OCI-LY7 (cell line): ENCODE measurements at regions not wholly inside any gene's neighbourhood (a gene's known extent, or its start where the extent isn't known, plus 50 kb on each side); places are given as distances from the start of the nearest gene placed in this dataset.

Source experiments
- BruUV-seq: library from RNA; stranded (reverse); fragments of 400-500 nt; replicated peaks from 2 replicates; lab custom pipeline; 2021; lab: Mats Ljungman, UMichigan
- CTCF ChIA-PET: fragments of 300-600 bp; sonication (Branson Sonifier 250); formaldehyde crosslinking; loops from one replicate; lab custom pipeline; 2022; ENCODE audit warnings: antibody characterized with exemption; ENCODE audit not compliant: unreplicated experiment; lab: Charles Lee
- POLR2A ChIA-PET: fragments of 300-600 bp; sonication (Branson Sonifier 250); formaldehyde crosslinking; loops from one replicate; lab custom pipeline; 2022; ENCODE audit warnings: antibody characterized with exemption; lab: Charles Lee
- DNase-seq: peaks from one replicate; pipeline ENCODE4 v3.0.0-alpha.2; 2015; ENCODE audit warnings: low spot score
- H2AFZ ChIP-seq: fragments of 200-600 bp; sonication (generic), shearing (Covaris generic); 2 replicates; pipeline ENCODE4 v1.6.1; 2014; ENCODE audit warnings: mild to moderate bottlenecking, antibody characterized with exemption, low read length, moderate library complexity
- H3K27ac ChIP-seq: fragments of 200-600 bp; sonication (generic); 2 replicates; pipeline ENCODE4 v1.5.1; 2014; ENCODE audit warnings: mixed run types, low read depth, mild to moderate bottlenecking, moderate library complexity, low read length, inconsistent platforms; ENCODE audit not compliant: poor library complexity, severe bottlenecking
- H3K36me3 ChIP-seq: fragments of 200-600 bp; sonication (generic); 2 replicates; pipeline ENCODE4 v1.6.1; 2014; ENCODE audit warnings: mild to moderate bottlenecking, antibody characterized with exemption, low read length, moderate library complexity, mixed read lengths; ENCODE audit not compliant: insufficient read depth
- H3K4me1 ChIP-seq: fragments of 200-600 bp; sonication (generic); 2 replicates; pipeline ENCODE4 v1.5.1; 2014; ENCODE audit warnings: mild to moderate bottlenecking, low read length; ENCODE audit not compliant: insufficient read depth, poor library complexity, severe bottlenecking
- H3K4me2 ChIP-seq: fragments of 200-600 bp; sonication (generic); 2 replicates; pipeline ENCODE4 v1.6.1; 2014; ENCODE audit warnings: mild to moderate bottlenecking, low read length
- H3K4me3 ChIP-seq: fragments of 200-600 bp; sonication (generic); 2 replicates; pipeline ENCODE4 v1.5.1; 2014; ENCODE audit warnings: mild to moderate bottlenecking, low read depth, low read length; ENCODE audit not compliant: poor library complexity, severe bottlenecking
- H3K79me2 ChIP-seq: fragments of 200-600 bp; sonication (generic); 2 replicates; pipeline ENCODE4 v1.6.1; 2016; ENCODE audit warnings: low read depth, mild to moderate bottlenecking, low read length, moderate library complexity, mixed read lengths; ENCODE audit not compliant: insufficient read depth
- H3K9me2 ChIP-seq: fragments of 200-600 bp; sonication (generic); 2 replicates; pipeline ENCODE4 v1.6.1; 2016; ENCODE audit warnings: mild to moderate bottlenecking, low read length, mixed read lengths; ENCODE audit not compliant: insufficient read depth
- H3K9me3 ChIP-seq: fragments of 200-600 bp; sonication (generic); 2 replicates; pipeline ENCODE4 v1.6.1; 2014; ENCODE audit warnings: mild to moderate bottlenecking, mixed run types, low read length, mixed read lengths
- H4K20me1 ChIP-seq: fragments of 200-600 bp; sonication (generic); 2 replicates; pipeline ENCODE4 v1.6.1; 2014; ENCODE audit warnings: mild to moderate bottlenecking, antibody characterized with exemption, low read length, moderate library complexity, mixed read lengths; ENCODE audit not compliant: insufficient read depth
- EZH2phosphoT487 ChIP-seq: fragments of 200-600 bp; sonication (generic); IDR thresholded peaks from 2 replicates; pipeline ENCODE4 v1.6.1; 2018; ENCODE audit warnings: low read depth, borderline replicate concordance, mild to moderate bottlenecking, mixed run types, antibody characterized with exemption, low read length, moderate library complexity, mixed read lengths
- intact Hi-C: fragments of 100-400 bp; cut with micrococcal nuclease; formaldehyde crosslinking; loops from one replicate; pipeline ENCODE4 v1.10.0; 2022; ENCODE audit not compliant: unreplicated experiment
- TF ChIP-seq, protein P1 (sequence below): fragments of 200-600 bp; sonication (generic); conservative IDR thresholded peaks from 2 replicates; pipeline ENCODE4 v1.5.1; 2014; ENCODE audit warnings: mild to moderate bottlenecking, antibody characterized with exemption, low read length, moderate library complexity, mixed read lengths

DNA sequence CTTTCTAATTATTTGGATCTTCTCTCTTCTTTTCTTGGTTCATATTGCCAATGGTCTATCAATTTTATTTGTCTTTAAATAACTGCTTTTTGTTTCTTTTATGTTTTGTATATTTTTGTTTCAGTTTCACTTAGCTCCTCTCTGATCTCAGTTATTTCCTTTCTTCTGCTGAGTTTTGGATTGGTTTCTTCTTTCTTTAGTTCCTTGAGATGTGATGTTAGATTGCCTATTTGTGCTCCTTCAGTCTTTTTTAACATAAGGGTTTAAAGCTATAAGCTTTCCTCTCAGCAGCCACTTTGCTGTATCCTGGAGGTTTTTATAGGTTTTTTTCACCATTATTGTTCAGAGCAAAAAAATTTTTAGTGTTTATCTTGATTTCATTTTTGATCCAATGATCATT lies 351.6 kb downstream of the KDM5D start:
- no peaks in the 10 kb centered on the region for H3K36me3 ChIP-seq
- DNase-seq = no peak
- no peak overlapping the region for H3K27ac ChIP-seq
- H3K4me3 ChIP-seq = no peak overlapping the region
- no peak overlapping the region for H2AFZ ChIP-seq
- intact Hi-C loops = no loop called here
- no peaks in the 10 kb centered on the region for H3K9me3 ChIP-seq
- ChIA-PET CTCF (no interaction called here), POLR2A (interaction anchor here (0.7 kb wide), 1 partner anchor 39 kb away, joined by 3 read pairs; no protein-coding TSS in a partner anchor)
- H3K9me2 ChIP-seq = no peaks in the 10 kb centered on the region
- TF ChIP-seq EZH2phosphoT487 = no peak
- TF ChIP-seq, protein P1, sequence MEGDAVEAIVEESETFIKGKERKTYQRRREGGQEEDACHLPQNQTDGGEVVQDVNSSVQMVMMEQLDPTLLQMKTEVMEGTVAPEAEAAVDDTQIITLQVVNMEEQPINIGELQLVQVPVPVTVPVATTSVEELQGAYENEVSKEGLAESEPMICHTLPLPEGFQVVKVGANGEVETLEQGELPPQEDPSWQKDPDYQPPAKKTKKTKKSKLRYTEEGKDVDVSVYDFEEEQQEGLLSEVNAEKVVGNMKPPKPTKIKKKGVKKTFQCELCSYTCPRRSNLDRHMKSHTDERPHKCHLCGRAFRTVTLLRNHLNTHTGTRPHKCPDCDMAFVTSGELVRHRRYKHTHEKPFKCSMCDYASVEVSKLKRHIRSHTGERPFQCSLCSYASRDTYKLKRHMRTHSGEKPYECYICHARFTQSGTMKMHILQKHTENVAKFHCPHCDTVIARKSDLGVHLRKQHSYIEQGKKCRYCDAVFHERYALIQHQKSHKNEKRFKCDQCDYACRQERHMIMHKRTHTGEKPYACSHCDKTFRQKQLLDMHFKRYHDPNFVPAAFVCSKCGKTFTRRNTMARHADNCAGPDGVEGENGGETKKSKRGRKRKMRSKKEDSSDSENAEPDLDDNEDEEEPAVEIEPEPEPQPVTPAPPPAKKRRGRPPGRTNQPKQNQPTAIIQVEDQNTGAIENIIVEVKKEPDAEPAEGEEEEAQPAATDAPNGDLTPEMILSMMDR = no peak
- no peaks in the 10 kb centered on the region for H3K4me1 ChIP-seq
- no peak overlapping the region for H3K4me2 ChIP-seq
- H4K20me1 ChIP-seq = no peaks in the 10 kb centered on the region
- no TSS peak for BruUV-seq
- no peaks in the 10 kb centered on the region for H3K79me2 ChIP-seq

DNA sequence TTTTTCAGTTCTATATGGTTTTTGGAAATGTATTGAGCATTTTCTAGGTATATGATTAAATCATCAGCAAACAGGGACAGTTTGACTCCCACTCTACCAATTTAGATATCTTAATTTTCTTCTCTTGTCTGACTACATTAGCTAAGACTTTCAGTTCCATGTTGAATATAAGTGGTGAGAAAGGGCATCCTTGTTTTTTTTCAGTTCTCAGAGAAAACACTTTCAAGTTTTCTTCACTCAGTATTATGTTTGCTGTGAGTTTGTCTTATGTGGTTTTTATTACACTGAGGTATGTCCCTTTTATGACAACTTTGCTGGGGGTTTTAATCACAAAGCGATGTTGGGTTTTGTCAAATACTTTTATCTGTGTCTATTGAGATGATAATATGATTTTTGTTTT lies 352.6 kb downstream of the KDM5D start:
- Histone ChIP-seq H3K4me1 (no peaks in the 10 kb centered on the region), H2AFZ (no peak overlapping the region), H3K36me3 (no peaks in the 10 kb centered on the region), H3K4me3 (no peak overlapping the region), H3K79me2 (no peaks in the 10 kb centered on the region), H4K20me1 (no peaks in the 10 kb centered on the region), H3K27ac (no peak overlapping the region), H3K4me2 (no peak overlapping the region), H3K9me3 (no peaks in the 10 kb centered on the region), H3K9me2 (no peaks in the 10 kb centered on the region)
- DNase-seq = no peak
- TF ChIP-seq EZH2phosphoT487 = no peak
- TF ChIP-seq, protein P1 = no peak
- POLR2A ChIA-PET = interaction anchor here (0.7 kb wide), 1 partner anchor 47 kb away, joined by 3 read pairs; no protein-coding TSS in a partner anchor
- CTCF ChIA-PET = no interaction called here
- no TSS peak for BruUV-seq
- intact Hi-C loops = no loop called here

DNA sequence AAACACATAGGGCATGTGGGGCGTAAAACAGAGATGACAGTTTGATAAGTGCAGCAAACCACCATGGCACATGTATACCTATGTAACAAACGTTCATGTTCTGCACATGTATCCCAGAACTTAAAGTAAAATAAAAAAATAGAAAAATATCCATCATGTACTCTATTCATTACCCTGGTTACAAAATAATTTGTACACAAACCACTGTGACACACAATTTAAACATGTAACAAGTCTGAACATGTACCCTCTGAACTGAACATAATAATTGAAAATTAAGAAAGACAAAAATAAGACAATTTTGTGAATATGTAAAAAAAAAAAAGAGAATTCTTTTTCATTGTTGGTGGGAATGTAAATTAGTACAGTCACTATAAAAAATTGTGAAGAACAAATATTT lies 379.2 kb downstream of the KDM5D start:
- no peak overlapping the region for H3K27ac ChIP-seq
- CTCF ChIA-PET = no interaction called here
- no peak for DNase-seq
- H3K9me2 ChIP-seq = no peaks in the 10 kb centered on the region
- no peaks in the 10 kb centered on the region for H3K9me3 ChIP-seq
- no peak overlapping the region for H3K4me2 ChIP-seq
- H3K4me1 ChIP-seq = no peaks in the 10 kb centered on the region
- H4K20me1 ChIP-seq = no peaks in the 10 kb centered on the region
- H2AFZ ChIP-seq = no peak overlapping the region
- POLR2A ChIA-PET = interaction anchor here (0.8 kb wide), 1 partner anchor 646 kb away, joined by 3 read pairs; no protein-coding TSS in a partner anchor
- H3K36me3 ChIP-seq = no peaks in the 10 kb centered on the region
- no peak overlapping the region for H3K4me3 ChIP-seq
- no TSS peak for BruUV-seq
- H3K79me2 ChIP-seq = no peaks in the 10 kb centered on the region
- no peak for TF ChIP-seq EZH2phosphoT487
- TF ChIP-seq, protein P1 = no peak
- intact Hi-C loops = no loop called here
